ENCODE measurements at regions not wholly inside any gene's neighbourhood (a gene's known extent, or its start where the extent isn't known, plus 50 kb on each side); places are given as distances from the start of the nearest gene placed in this dataset.
"Not testable (repeated sequence)": the region's sequence is repeated elsewhere in the genome, so short reads cannot be mapped to it uniquely, and the experiment has no call there.

DNA sequence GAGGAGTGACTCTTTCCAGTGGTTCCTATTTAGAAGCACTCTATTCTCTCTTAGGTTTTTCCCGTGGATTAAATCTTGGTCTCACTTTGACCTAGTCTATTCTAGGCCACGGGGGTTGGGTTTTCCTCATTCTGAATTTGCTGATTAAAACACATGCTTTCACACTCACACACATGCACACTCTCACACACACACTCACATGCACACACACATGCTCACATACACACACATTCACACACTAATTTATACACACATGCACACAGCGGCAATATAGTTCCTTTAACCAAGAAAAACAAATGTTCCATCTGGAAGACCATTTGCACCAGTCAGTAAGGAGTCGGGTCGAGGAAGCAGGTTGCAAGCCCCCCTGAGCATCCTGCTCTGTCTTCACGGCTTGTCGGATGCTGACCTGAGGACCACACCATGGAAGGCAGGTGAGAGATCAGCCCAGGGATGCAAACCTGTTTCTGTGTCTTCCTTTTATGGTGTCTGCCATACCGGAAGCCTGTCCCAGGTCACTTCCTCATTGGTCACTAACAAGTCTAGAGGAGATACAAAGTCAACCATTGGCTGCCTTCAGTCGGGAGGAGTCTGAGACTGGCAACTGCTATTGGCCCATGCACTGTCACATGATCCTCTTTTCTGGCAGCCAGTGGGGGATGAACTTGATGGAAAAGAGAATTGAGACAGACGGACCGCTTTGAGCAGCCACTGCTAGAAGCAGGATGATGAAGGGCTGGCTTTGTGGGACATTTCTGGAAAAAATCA is 330.8 kb downstream of the FGFR2 start:
- no peak for DNase-seq (ENCODE audit: low read depth, low spot score)

DNA sequence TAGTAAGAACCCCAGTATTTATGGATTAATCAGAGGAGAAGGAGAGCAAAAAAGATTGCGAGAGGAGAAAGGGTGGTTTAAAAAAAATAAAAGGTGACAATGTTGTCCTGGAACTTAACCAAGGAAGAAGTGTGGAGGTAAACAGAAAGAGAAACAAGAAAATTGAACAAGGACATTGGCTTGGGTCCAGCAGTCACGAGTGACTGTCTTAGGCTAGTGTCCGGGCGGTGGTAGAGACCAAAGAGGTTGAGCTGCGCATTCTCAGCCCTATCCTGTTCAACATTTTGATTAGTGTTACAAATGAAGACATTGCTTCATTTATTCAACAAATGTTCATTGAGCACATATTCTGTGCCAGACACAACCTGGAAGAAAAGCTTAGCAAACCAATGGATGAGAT is 329.9 kb downstream of the FGFR2 start:
- no peak for DNase-seq (ENCODE audit: low read depth, low spot score)

DNA sequence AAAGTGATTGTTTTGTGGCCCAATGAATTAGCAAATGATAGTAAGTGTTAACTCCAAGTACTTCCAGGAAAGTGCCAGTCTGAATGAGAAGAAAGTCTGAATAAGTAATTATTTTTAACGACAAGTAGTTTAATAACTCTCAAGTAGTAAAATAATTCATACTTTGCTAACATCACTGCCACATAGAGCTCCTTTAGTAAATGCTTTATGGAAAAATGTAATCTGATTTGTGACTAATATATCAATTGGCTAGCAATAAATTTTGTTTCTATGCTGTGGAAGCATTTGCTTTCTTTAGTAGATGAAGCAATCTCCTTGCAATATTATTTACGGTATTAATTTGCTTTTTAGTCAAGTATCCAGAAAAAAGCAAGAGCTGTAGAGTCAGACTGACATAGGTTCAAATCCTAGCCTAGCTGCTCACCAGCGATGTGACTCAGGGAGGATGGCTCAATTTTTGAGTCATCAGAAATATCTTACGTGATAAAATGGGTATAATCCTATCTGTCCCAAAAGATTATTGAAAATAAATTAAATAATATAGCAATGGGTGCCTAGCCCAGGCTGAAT is 329.3 kb downstream of the FGFR2 start:
- no peak for DNase-seq (ENCODE audit: low read depth, low spot score)

DNA sequence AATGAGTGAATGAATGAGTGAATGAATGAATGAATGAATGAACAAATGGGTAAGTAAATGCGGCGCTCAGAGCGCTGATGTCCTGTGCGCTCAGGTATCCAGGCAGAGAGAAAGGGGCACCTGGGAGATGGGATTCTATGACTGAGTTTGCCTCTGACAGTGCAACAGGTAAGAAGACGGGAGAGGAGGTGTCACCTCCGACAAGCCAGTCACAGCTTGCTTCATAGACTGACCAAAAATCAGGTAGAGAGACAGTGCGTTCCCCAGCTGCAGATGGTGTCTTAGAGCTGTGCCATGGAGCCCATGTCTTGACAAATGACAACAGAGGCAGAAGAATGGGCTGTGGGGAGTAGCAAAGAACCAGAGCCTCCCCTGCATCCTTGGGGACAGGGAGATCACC is 327.3 kb downstream of the FGFR2 start:
- no peak for DNase-seq (ENCODE audit: low read depth, low spot score)

DNA sequence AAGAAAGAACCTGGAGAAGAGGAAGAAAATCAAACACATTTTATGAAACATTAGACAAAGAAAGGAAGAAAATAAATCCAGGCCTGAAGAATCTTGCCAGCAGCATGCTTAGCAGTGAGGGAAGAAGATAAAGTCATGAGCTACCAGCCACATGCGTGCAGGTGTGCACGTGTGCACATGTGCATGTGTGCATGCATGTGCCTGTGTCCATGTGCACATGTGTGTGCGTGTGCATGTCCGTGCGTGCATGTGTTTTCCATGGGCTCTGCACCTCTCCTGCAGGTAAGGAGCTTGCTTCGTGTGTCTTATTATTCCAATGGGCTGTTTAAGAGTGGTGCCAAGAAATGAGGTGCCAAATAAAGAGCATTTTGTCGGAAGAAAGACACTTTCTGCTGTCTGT is 322.2 kb downstream of the FGFR2 start:
- no peak for DNase-seq (ENCODE audit: low read depth, low spot score)

DNA sequence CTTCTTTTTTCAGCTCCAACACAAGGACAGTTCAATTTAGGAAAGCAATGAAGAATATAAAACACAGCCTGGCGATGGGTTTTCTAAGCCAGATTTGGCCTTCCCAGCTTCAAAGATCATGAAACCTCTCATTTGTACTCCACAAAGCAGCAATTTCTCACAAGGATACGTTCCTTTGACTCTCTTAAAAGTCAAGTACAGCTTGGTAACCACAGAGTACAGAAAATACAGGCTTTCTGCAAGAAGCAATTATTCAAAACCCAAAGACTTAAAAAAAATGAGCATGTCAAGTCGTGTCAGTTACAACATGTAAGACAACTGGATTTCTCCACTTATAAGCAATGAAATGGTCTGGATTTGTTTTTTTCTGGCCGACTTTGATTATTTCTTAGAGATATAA is 321.4 kb downstream of the FGFR2 start:
- no peak for DNase-seq (ENCODE audit: low read depth, low spot score)

DNA sequence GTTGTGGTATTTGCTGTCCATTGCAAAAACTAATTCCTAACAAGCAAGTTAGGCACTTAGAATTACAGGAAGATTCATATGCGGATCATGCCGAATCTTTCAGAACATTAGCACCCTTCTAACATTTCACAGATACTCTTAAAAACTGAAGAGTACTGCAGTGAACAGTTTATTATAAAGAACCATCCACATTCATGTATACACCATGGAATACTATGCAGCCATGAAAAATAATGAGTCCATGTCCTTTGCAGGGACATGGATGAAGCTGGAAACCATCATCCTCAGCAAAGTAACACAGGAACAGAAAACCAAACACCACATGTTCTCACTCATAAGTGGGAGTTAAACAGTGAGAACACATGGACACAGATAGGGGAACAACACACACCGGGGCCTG is 319.9 kb downstream of the FGFR2 start:
- DNase-seq (ENCODE audit: low read depth, low spot score): not testable (repeated sequence)

DNA sequence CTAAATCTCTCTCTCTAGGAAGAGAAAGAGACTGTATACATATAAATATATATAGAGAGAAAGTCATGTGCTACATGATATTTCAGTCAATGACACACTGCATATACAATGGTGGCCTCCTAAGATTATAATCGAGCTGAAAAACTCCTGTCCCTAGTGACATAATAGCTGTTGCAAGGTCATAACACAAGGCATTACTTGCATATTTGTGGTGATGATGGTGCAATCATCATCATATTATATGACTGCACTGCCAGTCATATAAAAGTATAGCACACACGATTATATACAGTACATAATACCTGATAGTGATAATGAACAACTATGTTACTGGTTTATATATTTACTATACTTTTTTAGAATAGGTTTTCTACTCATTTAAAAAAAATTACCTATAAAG is 316.7 kb downstream of the FGFR2 start:
- no peak for DNase-seq (ENCODE audit: low read depth, low spot score)

DNA sequence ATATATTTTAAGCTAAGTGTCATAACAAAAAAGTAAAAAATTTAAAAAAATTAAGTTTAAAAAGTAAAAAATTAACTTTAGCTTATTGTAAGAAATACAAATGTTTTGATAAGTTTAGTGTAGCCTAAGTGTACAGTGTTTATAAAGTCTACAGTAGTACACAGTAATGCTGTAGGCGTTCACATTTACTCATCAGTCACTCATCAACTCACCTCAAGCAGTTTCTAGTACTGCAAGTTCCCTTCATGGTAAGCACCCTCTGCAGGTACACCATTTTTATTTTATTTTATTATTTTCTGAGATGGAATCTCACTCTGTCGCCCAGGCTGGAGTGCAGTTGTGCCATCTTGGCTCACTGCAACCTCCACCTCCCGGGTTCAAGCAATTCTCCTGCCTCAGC is 316.0 kb downstream of the FGFR2 start:
- no peak for DNase-seq (ENCODE audit: low read depth, low spot score)

DNA sequence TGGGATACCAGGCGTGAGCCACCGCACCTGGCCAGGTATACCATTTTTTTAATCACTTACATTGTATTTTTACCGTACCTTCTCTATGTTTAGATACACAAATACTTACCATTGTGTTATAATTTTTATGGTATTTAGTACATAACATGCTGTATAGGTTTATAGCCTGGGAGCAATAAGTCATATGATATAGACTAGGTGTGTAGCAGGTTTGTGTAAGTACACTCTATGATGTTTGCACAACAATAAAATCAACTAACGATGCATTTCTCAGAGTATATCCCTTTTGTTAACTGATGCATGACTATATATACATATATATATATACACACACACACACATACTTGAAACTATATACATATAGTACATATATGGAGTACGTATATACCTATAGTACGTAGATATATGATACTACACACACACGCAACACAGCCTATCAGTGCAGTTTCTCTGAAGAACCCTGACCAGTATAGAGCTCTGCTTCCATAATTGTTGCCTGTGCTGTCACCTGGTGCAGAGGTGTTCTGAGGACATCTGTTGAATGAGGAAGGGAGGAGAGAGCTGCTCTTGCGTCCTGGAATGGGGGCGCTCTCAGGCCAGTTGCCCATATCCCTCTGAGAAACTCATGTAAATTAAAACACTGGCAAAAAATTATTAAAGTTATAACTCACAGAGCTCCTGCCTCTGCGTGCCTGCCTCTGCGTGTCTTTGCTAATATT is 315.3 kb downstream of the FGFR2 start:
- no peak for DNase-seq (ENCODE audit: low read depth, low spot score)

DNA sequence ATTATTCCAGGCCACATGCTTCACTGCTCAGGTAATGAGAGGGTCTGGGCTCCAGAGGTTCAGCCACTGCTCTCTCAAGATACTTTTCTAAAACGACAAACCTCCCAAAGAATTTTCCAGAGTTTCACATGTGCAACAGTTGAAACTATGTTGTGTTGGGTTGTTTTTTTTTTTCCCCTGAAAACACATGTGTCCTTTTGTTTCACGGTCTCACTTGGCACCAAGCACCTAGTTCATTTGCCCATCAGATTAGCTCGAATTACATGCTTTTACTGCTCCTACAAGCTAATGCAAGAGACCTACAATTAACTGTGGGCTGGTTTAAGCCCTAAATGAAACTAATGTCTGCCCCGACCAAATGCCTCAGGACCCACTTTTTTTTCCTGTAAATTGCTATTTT is 313.3 kb downstream of the FGFR2 start:
- DNase-seq (ENCODE audit: low read depth, low spot score): no peak

DNA sequence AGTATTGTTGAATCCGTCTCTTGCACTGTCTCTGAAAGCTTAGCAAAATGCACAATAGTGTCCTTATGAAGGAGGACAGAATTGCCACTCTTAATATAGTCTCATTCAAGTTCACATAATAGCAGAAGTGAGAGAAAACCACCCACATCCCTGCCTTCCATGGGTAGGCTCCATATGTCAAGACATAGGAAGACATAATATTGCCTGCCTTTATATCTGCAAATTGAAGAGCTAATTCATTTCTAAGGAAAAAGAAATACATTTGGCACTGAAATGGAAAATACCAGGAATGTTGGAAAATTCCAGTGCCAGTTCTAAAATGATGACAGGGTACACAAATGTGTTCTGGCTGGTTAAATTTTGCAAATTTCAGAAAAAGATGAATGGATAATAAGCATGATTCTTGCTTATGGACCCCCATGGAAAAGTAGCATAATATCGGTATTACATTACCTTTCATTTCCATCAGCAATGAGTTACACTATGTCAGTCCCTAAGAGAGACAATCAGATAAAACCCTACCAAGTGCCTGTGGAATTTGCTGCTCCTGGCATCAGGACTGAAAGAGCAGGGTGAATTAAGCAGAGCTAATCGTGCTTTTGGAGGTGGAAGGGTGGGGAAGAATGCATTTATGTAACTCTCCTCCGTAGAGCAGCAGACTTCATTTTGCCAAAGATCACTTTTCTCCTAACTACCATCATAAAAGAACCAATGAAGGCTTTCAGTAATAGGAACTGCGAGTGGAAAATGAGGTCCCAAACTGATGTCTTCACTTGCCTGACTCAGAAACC is 312.6 kb downstream of the FGFR2 start:
- no peak for DNase-seq (ENCODE audit: low read depth, low spot score)

DNA sequence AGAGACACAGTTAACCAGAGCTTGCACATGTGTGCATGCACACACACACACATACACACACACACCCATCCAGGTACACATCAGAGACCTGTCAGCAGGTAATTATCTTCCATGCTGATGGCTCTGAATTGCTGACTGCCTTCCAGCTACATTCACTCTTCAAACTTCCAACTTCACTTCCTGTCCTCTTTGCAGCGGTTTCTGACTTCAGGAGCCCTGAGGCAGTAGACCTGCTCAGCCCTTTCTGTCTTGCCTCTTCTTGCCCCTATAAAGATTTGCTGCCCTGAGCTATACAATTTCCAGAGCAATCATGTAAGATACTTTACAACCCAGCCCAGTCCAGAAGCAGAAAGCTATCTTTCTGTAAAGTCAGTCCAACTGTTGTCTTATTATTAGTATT is 310.2 kb downstream of the FGFR2 start:
- no peak for DNase-seq (ENCODE audit: low read depth, low spot score)

DNA sequence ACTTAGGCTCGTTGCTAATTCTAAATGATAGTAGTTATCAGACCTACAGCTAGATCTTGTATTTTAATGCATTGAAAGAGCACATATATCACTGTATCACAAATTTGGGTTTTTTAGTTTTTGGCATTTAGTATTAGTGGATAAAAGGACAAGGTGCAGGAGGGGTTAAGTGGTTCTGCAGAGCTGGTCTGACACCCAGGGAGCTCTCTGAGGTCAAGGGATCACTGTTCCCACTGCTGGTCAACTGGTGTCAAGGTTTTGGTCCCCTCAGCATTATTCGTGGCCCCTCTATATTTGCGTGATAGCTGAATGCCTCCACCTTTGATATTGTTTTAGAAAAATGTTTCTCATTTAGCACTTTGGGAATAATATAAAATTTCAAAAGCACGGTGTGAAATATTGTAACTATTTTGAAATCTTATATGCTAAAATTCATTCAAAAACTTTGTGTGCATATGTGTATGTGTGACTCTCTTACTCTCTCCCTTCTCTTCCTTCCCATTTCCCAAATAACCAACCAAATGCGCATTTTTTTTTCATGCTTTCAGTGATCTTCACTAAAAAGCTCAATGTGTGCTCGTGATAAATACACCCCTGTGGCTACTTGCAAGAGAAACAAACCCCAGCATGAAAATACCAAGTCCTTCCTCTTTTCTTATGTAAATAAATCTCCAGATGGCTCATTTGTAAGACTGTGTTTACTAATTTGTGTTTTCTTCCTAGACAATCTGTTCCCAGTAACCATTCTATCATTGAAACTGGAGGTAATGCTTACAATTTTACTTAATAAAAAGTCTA is 309.2 kb downstream of the FGFR2 start:
- DNase-seq (ENCODE audit: low read depth, low spot score): no peak

DNA sequence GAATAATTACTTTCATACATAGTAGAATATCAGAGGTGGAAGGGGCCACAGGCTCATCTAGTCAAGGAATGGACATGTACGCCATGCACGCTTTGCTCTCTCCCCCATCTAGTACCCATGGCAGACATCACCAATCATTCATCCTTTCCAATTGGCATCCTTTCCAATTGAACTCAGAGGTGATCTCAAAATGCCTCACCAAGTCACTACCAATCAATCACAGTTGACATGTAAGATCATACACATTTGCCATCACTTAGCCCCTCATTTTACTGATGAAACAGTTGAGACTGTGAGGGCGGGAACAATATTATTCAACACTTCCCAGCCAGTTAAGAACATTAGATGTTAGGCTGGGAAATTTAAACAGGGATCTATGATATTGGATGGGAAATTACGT is 308.4 kb downstream of the FGFR2 start:
- DNase-seq (ENCODE audit: low read depth, low spot score): no peak

DNA sequence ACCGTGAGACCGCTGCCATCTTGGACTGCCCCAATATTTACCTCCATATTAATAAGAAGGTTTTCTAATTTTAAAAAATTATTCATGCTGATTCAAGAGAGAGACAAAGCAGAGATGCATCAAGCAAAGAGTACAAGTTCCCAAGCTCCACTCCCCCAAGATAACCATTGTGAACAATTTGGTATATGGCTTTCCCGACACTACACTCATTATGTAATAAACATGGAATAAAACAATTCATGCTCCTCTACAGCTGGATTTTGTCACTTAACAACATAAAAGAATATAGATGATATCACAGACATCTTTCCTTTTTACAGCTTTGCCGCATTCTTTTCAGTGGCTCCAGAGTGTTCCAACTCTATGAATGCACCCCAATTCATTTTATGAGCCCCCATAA is 307.6 kb downstream of the FGFR2 start:
- no peak for DNase-seq (ENCODE audit: low read depth, low spot score)

DNA sequence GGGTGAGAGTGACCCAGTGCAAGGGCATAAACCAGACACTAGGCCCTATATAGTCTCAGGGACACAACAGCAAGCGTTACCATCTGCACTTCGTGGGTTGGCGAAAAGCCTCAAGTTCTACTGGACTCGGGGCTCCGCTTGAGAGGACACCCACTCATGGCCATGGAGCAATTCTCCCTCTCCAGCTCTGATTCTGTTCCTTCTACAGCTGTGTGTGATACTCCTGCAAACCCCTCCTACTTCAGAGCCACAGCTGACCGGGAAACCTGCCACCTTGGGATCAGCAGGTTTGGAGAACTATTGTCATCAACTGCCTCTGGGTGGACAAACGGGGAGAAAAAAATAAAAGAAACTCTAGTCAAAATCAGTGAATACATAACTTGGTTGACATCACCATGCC is 306.9 kb downstream of the FGFR2 start:
- no peak for DNase-seq (ENCODE audit: low read depth, low spot score)

DNA sequence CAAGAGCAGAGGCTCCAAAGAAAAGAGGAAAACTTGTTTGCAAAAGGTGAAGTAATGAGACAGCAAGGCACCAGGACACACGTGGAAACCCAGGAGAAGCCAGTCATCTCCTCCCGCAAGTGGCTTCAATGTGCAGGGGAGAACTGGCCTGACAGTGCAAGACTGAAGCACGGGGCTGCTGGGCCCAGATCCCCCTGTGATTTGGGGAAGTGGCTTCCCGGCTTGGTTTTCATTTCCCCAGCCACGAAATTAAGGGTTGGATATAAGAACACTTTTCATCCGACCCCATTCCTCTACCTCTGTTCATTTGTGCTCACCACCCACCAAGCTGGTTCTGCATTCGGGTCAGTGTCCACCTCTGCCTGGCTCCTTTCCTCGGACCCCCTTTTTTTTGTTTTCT is 306.4 kb downstream of the FGFR2 start:
- no peak for DNase-seq (ENCODE audit: low read depth, low spot score)

DNA sequence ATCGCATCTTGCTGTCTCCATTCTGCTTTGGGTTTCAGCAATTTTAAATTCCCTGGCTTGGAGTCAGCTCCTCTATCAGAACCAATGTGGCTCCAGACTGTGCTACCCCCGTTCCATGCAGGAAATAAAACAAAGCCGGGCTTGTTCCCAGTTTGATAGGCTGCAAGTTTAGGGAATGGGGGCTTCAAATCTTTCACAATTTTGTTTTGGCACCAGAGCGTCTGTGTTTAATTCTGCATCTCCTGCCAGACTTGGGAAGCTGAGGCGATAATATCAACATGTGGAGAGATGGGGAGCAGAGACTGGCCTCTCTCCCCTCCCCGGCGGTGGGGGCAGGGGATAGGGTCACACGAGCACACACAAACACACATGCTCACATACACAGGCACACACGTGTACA is 305.9 kb downstream of the FGFR2 start:
- DNase-seq (ENCODE audit: low read depth, low spot score): no peak

DNA sequence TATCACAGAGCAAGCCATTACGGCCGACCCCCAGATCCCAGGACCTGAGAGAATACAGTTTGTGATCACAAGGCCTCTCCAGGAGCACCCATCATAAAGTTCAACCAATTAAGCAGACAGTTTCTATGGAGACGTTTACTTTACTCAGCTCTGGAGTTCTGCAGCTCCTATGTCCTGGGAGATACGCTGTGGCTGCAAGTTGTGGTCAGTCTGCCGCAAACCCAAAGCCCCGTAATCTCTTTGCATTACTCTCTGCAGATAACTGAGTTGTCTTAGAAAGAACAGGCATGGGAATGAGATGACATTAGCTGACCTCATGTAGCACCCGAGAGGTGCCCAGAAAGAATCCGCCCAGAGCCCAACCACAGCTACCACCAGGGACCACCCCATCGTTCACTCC is 305.1 kb downstream of the FGFR2 start:
- DNase-seq (ENCODE audit: low read depth, low spot score): no peak

DNA sequence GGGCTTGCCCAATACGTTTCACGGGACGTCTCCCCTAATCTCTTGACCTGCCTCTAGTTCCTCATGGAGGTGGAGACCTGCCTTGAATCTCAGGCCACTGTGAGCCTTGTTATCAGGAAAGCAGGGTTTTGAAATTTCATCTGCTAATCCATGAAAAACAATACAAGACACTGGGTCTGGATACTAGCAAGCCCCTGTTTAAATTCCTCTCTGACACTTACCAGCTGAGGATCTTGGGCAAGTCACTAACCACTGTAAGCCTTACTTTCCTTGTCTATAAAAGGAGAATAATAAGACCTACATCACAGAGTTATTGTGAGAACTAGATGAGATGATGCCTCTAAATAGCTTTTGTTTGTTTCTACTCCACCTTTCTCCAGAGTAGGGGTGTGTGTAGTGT is 303.6 kb downstream of the FGFR2 start:
- no peak for DNase-seq (ENCODE audit: low read depth, low spot score)

DNA sequence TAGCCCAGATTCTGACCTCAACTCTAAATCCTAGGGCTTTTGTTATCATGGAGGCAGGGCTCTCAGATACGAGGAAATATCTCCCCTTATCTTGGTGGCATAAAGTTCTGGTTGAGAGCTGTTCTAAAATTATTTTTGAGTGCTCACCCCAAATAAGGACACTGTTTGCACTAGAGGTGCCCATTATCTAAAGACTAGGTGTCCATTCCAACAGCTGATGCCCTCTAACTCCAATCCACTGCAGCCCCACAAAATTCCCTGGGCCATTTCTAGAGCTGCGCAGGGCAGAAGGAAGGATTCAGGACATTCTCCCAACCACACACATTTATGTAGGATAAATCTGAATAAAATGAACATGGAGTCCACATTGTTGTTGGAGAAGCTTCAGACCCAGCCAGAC is 301.9 kb downstream of the FGFR2 start:
- no peak for DNase-seq (ENCODE audit: low read depth, low spot score)
